ENCODE measurements at regions not wholly inside any gene's neighbourhood (a gene's known extent, or its start where the extent isn't known, plus 50 kb on each side); places are given as distances from the start of the nearest gene placed in this dataset.

DNA sequence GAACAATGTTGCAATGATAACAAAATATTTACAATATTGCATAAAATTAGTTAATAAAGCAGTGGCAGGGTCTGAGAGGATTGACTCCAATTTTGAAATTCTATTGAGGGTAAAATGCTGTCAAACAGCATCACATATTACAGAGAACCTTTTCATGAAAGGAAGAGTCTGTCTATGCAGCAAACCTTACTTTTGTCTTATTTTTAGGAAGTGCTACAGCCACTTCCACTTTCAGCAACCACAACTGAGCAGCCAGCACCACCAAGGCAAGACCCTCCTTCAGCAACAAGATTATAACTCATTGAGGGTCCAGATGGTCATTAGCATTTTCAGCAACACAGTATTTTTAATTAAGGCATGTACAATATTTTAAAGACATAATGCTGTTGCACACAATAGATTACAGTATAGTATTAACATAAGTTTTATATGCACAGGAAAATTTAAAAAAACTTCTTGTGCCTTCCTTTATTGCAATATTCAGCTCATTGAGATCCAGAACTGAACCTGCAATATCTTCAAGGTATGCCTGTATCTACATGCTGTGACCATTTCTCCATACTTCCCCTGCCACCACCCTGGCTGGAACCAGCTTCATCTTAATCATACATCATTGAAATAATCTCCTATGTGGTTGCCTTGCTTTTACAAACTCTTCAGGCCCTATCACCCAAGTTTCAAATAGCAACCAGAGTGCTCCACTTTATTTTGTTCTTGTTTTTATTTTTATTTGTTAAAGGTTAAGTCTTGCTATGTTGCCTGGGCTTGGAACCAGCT is 711.2 kb downstream of the KCNA4 start:
- no peak for DNase-seq

DNA sequence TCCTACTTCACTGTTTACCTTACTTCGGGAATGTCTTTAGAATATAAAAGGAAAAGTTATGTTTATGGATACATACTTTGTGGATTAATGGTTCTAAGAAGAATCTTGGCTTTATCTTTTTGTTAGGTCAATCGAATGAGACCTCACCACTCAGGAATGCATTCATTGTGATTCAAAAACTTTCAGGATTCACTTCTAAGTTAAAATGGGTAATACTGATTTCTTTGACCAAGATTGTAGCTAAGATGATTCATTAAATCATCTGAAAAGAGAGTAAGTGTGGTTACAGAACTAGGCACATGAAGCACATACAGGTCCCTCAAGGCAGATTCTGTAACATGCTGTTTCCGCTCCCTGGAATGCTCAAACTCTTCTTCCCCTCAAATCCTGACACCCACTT is 716.4 kb downstream of the KCNA4 start:
- DNase-seq, result no peak

DNA sequence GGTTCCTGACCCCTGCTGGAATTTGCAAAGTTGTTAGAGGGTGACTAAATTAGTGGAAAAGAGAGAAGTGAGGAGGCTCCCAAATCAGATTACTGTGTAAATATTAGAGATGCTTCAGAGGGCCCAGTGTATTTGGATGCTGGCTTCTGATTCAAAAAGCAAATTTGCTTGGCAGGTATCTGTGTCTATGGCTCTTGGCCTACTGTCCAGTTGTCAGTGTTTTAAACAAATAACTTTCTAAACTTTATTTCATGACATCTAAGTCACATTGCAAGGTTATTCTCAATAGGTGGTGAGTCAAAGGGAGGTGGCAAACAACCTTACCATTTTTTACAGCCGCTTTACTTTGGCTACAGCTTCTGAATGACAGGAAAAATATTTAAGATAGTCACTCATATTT is 720.1 kb downstream of the KCNA4 start:
- DNase-seq, result no peak

DNA sequence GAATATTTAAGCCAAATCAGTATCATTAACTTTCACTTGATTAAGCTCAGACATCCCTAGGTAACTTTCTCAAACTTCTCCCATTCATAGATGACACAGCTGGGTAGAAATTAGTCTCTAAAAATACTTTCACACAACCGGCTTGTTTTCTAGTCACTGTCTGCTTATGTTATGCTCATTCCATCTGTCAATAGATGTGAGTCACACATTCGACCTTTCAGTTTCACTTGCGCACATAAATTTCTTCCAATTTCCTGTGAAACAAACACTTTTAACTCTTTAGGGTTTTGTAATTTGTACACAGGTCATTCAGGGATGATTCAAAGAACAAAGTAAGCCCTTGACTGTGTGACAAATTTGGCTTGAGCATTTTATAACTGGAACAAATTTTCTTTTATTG is 723.0 kb downstream of the KCNA4 start:
- no peak for DNase-seq

DNA sequence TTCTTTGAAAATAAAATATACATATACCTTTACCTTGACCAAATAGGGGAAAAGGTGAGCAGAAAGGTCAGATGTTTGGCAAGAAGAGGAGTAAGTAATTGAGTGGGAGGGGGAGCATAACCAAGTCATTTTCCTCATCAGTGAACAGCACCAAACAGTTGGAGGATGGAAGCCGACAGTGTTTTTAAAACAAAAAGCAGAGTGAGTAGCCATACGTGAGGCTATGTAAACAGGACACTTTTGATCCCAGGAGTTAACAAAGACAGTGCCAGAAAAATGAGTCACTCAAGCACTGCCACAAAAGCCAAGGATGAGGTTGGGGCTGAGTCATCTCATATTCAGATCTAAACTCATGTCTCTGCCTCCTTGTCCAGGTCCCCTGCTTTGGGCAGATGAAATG is 734.7 kb downstream of the KCNA4 start:
- DNase-seq, result no peak

GRCh38 chr11:29281271-29281777 is 735.5 kb downstream of the KCNA4 start:
- DNase-seq, result no peak

- DNase-seq, result no peak
Observed at GRCh38 chr11:29280452-29280851, 736.4 kb downstream of the KCNA4 start.

DNA sequence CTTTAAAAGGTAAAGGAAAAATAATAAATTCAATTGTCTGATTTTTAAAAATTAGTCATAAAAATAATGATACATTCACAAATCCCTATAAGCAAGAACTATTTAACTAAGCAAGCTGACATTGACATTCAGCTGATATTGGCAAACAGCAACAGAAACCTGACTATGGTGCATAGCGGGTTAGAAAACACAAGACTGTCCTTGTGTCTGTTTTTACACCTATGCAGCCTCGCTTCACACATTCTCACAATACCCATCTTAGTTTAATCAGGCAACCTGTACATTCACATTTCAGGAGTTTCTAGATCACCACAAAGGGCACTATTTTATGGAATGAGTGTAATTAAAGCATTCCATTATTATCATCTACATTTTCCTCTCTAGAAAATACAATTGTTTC is 737.1 kb downstream of the KCNA4 start:
- DNase-seq, result no peak

GRCh38 chr11:29272019-29272654 is 744.7 kb downstream of the KCNA4 start:
- no peak for DNase-seq

GRCh38 chr11:29271616-29272015 is 745.2 kb downstream of the KCNA4 start:
- DNase-seq, result no peak

- no peak for DNase-seq
Observed at GRCh38 chr11:29268733-29269132, 748.1 kb downstream of the KCNA4 start.

GRCh38 chr11:29265792-29266191 is 751.0 kb downstream of the KCNA4 start:
- DNase-seq, result no peak

- DNase-seq, result no peak
Observed at GRCh38 chr11:29265381-29265780, 751.4 kb downstream of the KCNA4 start.

DNA sequence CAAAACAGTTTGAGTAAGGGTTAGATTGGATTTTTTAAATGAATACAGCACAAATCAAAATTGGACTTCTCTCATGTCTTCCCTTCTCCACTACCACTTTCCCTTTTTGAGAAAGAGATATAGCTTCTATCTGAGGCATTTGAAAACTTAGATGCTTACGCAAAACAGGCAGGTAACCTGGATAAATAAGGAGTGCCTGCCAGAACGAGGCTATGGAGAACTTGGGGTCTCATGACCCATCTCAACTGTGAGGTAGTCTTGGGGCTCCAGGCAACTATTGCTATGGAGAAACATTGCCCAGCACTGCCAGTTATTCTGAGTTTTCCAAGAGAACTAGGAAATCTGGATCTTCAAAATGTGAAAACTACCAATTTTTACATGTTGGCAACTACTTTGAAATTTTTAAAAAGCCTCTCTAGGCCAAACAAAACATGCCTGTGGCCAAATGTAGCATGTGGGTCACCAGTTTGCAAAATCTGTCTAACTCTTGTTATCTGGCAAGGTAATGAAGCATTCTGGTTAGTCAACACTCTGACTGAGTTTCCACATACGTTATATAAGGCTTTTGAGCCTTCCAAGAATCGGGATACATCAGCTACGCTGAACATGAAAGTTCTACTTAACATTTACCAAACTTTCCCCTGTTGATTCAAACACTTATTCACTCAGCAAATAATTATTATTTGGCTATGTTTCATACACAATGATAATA is 752.7 kb downstream of the KCNA4 start:
- no peak for DNase-seq

- DNase-seq, result no peak
Observed at GRCh38 chr11:29261831-29262230, 755.0 kb downstream of the KCNA4 start.

GRCh38 chr11:29260939-29261705 is 755.7 kb downstream of the KCNA4 start:
- no peak for DNase-seq

GRCh38 chr11:29258411-29258810 is 758.4 kb downstream of the KCNA4 start:
- no peak for DNase-seq

- DNase-seq, result no peak
Observed at GRCh38 chr11:29256580-29256979, 760.2 kb downstream of the KCNA4 start.

DNA sequence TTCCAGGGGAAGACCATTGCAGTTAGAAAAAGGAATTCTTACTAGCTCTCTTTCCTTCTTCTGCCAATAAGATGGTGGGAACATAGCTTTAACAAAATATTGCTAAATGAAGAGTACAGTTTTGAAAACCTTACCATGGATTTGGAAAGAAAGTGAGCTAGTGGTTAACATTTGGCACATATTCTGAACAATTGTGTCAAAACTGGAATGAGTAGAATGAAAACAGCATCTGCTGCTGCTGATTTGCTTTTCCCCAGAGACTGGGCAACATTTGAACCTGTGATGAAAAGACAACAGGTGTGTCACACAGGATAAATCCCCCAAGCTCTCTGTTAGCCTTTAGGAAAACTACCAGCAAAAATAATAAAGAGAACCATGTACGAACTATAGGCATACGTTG is 761.4 kb downstream of the KCNA4 start:
- no peak for DNase-seq

- DNase-seq, result no peak
Observed at GRCh38 chr11:29251738-29252137, 765.1 kb downstream of the KCNA4 start.

DNA sequence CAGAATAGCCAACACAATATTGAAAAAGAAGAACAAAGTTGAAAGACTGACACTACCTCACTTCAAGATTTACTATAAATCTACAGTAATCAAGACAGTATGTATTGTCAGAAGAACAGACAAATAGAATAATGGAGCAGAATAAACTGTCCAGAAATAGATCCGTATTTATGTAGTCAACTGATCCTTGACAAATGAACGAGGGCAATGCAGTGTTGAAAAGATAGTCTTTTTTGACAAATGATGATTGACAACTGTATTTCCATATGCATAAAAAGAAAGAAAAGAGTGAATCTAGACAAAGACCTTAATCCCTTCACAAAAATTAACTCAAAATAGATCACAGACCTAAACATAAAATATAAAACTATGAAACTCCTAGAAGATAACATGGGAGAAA is 767.1 kb downstream of the KCNA4 start:
- DNase-seq, result no peak

- DNase-seq, result no peak
Observed at GRCh38 chr11:29244355-29244754, 772.5 kb downstream of the KCNA4 start.

DNA sequence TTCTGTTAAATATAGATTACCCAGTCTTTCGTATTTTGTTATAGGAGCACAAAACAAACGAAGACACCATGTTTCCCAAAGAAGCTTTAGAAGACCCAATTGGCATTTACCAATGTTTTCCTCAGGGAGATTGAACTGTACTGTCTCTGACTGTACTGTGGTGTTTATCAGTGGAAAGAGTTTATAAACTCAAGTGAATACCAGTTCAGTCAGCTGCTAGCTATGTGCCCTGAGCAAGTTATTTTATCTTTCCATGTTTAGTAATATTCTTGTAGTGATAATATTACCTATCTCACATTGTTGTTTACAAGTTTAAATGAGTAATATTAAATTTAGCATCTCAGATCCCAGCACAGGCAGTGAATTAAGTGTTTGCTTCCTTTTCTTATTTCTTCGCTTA is 773.2 kb downstream of the KCNA4 start:
- DNase-seq, result no peak
